ENCODE measurements at regions not wholly inside any gene's neighbourhood (a gene's known extent, or its start where the extent isn't known, plus 50 kb on each side); places are given as distances from the start of the nearest gene placed in this dataset.

- no peak for TF ChIP-seq CTCF (conservative IDR thresholded peaks at IDR 0.05)
- no peak for TF ChIP-seq EZH2 (IDR thresholded peaks at IDR 0.05; ENCODE audit: low read depth)
Measured at GRCh38 chr3:168248383-168249204, 152.9 kb upstream of the GOLIM4 start.

Measured in PC-9 (cell line).